Panc1 (cell line): ENCODE measurements at regions not wholly inside any gene's neighbourhood (a gene's known extent, or its start where the extent isn't known, plus 50 kb on each side); places are given as distances from the start of the nearest gene placed in this dataset.

Experiments
- CTCF ChIP-seq: fragments of 450-650 bp; IDR thresholded peaks from 2 replicates; pipeline ENCODE4 v1.5.1; 2017; ENCODE audit warnings: mild to moderate bottlenecking
- POLR2AphosphoS5 ChIP-seq: IDR thresholded peaks from 2 replicates; pipeline ENCODE4 v1.6.1; 2012; ENCODE audit warnings: mild to moderate bottlenecking, low read depth, low read length, moderate library complexity
- REST ChIP-seq, 2 experiments: IDR thresholded peaks; 2 replicates each; pipeline ENCODE4 v1.6.1; 2011 to 2012; ENCODE audit warnings: low read depth in 2 of 2, control low read depth in 1 of 2, low read length in 1 of 2, mild to moderate bottlenecking in 1 of 2, moderate library complexity in 1 of 2; ENCODE audit not compliant: insufficient read depth in 1 of 2
- SIN3A ChIP-seq: IDR thresholded peaks from 2 replicates; pipeline ENCODE4 v1.6.1; 2012; ENCODE audit warnings: low read depth, mild to moderate bottlenecking, low read length, moderate library complexity, borderline replicate concordance; ENCODE audit not compliant: insufficient read depth
- TCF7L2 ChIP-seq: IDR thresholded peaks from 2 replicates; pipeline ENCODE4 v1.6.1; 2011; ENCODE audit warnings: mild to moderate bottlenecking, low read depth, low read length, inconsistent platforms

- TF ChIP-seq CTCF = no peak
- TF ChIP-seq POLR2AphosphoS5 = no peak
- TF ChIP-seq SIN3A = no peak
- TF ChIP-seq TCF7L2 = no peak
- no peak for TF ChIP-seq REST (IDR thresholded peaks at IDR 0.05; ENCODE audit: insufficient read depth in 1 of 2, low read depth in 2 of 2, low read length in 1 of 2)
Measured at GRCh38 chr6:48194596-48195295, 83.7 kb upstream of the PTCHD4 start.
